GM18951 (cell line): ENCODE measurements at regions not wholly inside any gene's neighbourhood (a gene's known extent, or its start where the extent isn't known, plus 50 kb on each side); places are given as distances from the start of the nearest gene placed in this dataset.
"Not testable (repeated sequence)": the region's sequence is repeated elsewhere in the genome, so short reads cannot be mapped to it uniquely, and the experiment has no call there.

Experiments
- POLR2A ChIP-seq: IDR thresholded peaks from 4 replicates; pipeline ENCODE4 v1.6.1; 2011; ENCODE audit warnings: mild to moderate bottlenecking; ENCODE audit not compliant: insufficient read length, insufficient read depth; ENCODE audit errors: extremely low read depth
- in situ Hi-C: fragments of 300-500 bp; cut with MboI; formaldehyde crosslinking; loops from one replicate; pipeline ENCODE4 v1.12.0; 2022; ENCODE audit warnings: low sequenced_read_pairs, mixed read lengths, inconsistent platforms; ENCODE audit not compliant: unreplicated experiment

DNA sequence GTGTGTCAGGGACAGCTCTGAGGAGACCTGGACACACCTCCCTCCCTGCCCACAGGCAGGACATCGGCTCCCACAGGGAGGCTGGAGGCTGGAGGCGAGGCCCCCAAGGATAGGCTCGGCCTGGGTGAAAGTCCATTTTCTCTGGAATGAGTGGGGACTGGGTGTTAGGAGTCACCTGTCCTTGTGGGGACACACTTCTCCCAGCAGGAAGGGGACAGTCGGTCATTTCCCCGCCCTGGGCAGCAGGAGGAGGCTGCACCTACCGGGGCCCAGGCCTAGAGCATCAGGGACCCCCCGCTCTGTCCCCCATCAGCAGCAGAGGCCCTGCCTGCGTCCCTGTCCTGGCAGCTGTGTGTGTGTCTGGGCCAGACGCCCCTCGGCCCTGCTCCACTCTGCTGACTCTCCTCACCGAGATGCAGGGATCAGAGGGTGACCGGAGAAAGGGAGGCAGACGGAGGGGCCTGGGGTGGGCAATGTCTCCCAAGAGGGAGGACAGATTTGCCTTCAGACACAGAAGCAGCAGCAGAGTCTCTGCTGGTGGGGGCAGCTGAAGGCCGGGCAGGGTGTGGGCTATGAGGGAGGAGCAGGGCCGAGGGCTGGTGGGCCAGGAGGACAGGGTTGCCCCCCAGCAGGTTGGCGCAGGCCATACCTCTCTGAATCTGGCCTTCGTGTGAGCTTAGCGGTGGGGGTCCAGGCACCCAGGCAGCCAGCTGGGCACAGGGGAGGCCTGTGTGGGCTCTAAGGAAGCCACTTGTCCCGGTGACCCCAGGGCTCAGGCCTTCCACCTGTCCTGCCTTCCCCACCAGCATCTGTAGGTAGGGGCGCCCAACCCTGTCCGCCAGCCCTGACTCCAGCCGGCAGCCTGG lies 125.7 kb upstream of the NKX1-1 start:
- in situ Hi-C loops: no loop called here
- TF ChIP-seq POLR2A: no peak

DNA sequence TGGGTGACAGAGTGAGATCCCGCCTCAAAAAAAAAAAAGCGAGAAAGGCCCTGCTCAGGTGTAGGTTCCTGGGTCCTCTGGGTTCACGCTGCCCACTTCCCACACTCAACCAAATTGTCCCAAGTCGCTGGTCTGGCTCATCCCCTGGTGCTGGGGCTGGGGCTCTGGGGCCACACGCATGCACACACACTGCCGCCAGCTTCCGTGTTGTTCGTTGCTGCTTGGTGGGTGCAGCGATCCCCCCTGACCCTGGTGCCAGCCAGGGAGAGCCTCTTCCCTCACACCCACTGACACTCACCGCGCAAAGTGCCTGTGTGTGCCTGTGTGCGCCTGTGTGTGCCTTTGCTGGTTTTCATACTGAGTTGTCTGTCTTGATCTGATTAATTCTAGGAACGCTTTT lies 124.1 kb upstream of the NKX1-1 start:
- in situ Hi-C loops: no loop called here
- TF ChIP-seq POLR2A: no peak

GRCh38 chr4:1524761-1525160 lies 118.5 kb upstream of the NKX1-1 start:
- TF ChIP-seq POLR2A: no peak
- in situ Hi-C loops: no loop called here

DNA sequence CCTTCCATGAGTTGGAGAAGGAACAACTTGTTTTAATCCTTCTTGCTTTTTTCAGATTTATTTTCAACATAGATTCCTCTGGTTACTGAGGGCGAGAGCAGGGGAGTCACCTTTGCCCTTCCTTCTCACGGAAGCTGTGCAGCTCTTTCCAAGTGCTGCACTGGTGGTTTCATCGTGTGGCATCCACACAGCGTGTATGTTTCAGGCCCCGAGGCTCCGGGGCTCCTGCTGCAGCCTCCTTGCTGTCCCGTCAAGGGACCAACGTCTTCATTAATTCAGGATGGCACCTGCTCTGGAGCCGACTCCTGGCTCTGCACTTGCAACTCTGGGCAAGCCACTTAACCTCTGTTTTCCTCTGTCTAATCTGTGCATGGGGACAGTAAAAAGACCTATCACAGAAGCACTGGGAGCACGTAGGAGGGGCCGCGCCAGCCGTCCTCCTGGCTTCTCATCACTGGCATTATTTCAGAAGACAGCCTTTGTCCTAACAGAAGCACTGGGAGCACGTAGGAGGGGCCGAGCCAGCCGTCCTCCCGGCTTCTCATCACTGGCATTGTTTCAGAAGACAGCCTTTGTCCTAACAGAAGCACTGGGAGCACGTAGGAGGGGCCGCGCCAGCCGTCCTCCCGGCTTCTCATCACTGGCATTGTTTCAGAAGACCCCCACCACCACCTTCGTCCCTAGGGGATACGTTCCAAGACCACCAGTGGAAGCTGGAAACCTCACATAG lies 117.8 kb upstream of the NKX1-1 start:
- no peak for TF ChIP-seq POLR2A
- in situ Hi-C loops: no loop called here

- in situ Hi-C loops: no loop called here
- no peak for TF ChIP-seq POLR2A
These were observed 117.3 kb upstream of the NKX1-1 start for GRCh38 chr4:1523506-1523905.

- TF ChIP-seq POLR2A: no peak
- in situ Hi-C loops: no loop called here
These were observed 116.8 kb upstream of the NKX1-1 start for GRCh38 chr4:1523033-1523432.

DNA sequence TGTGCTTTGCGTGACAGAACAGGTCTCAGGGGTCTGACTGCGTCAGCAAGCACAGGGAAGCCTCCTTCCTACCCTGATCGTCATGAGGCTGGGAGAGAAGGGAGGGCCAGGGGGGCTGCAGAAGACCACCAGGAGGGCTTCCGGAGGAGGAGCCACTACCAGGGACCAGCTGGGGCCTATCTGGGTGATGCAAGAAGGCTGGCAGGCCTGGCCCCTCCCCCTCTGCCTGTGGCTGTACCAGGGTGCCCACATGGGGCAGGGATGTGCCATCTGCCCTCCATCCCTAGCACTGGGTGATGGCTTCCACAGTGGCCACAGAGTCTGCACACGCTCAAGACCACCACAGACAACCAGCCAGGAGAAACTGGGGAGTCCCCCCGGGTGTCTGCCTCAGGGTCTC lies 116.4 kb upstream of the NKX1-1 start:
- TF ChIP-seq POLR2A: no peak
- in situ Hi-C loops: no loop called here

DNA sequence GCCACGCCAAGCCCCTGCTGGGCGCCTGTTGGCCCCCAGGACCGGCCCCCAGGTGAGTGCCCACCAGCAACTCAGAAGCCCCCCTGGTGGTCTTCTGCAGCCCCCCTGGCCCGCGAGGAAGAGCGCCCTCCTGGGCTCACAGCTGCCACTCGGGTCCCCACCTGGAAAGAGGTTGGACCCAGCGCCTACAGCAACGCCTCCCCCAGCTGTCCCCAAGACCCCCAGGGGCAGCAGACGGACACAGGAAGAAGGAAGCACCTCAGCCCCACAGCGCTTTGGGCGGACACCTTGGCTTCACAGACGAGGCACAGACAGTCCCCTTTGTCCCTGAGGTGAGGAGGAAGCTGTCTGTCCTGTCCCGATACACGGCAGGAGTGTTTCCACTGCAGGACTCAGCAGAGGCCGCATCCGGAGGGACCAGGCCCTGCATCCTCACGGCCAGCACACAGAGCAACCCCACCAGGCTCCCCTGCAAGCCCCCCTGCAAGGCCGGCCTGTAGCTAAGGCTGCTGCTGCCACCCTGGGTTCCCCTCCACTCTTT lies 115.6 kb upstream of the NKX1-1 start:
- in situ Hi-C loops: no loop called here
- TF ChIP-seq POLR2A: no peak

GRCh38 chr4:1520795-1521576 lies 114.7 kb upstream of the NKX1-1 start:
- in situ Hi-C loops: not testable (repeated sequence)

DNA sequence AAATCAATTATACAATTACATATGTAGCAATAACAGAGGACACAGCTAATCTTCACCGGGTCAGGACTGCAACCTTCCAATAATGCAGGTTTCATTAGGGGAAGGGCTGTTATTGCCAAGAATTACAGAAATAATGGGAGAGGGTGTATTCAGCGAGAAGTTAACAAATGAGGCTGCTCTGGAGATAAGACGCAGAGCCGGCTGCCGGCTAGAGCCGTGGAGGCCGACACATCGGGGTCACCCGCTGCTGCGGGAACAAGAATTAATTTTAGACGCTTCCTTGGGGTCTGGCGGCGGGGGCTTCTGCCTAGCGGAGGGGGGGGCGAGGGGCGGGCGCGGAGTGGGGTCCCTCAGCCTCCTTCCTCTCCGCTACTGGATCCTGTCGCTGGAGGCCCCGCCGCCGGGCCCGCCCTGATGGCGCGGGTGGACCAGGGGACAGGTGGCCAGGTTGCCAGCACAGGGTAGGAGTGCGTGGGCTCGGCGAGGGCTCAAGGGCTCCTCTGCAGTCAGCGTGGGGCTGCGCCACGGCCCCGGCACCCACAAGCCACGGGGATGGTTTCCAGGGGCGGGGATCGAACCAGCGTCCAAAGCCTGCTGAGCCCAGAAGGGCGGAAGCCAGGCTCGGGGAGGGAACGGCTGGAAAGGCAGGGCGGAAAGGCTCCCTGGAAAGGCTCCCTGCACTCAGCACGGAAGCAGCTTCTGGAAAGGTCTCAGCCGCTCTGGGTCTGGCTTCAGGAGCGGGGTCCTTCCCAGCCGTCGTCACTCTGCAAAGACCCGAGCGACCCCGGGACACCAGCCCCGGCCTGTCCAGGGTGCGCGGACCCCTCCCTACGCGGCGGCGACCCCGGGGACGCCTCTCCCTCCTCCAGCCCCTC lies 113.8 kb upstream of the NKX1-1 start:
- in situ Hi-C loops: no loop called here
- no peak for TF ChIP-seq POLR2A

DNA sequence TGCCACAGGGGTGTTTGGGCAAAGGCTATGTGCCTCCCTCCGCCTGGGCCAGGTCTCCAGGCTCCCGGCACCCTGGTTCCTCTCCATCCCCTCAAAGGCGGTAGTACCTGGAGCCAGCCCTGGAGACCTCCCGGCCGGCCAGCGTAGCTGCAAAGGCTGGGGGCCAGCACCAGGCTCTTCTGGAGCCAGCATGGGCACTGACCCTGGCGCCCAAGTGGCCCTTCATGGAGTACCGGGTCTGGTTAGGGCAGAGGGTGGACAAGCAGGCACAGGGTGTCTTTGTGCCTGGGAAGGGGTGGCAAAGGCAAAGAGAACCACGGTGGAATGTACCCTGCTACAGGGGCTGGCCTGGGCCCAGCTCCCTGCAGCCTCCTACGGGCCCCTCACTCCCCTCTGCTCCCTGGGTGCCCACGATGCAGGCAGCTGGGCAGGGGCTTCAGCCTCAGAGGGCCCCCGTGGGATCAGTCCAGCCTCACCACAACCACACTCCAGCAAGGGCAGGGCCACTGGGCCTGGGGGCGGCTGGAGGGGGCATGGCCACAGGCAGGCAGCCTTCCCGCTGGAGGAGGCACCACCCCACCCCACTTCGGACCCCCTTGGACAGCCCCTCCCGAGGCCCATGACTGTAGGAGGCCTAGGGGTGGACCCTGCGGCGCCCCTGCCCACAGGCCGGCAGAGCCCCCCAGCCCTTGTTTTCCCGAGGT lies 112.9 kb upstream of the NKX1-1 start:
- TF ChIP-seq POLR2A: no peak
- in situ Hi-C loops: no loop called here
